LHCN-M2 (cell line): ENCODE measurements at regions not wholly inside any gene's neighbourhood (a gene's known extent, or its start where the extent isn't known, plus 50 kb on each side); places are given as distances from the start of the nearest gene placed in this dataset.

Experiments
- DNase-seq: peaks from one replicate; pipeline ENCODE4 v3.0.0-alpha.2; 2012; ENCODE audit warnings: low read depth

DNA sequence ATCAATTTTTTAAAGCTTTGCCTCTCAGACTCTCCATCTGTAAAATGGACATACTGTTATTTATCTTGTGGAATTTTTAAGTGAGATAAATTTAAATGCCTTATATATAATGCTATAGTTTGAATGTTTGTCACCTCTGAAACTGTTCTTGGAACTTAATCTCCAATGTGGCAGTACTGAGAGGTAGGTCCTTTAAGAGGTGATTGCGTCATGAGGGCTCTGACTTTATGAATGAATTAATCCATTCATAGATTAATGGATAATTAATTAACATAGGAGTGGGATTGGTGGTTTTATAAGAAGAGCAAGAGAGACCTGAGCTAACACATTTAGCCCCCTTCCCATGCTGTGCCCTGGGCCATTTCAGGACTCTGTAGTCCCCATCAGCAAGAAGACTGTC lies 326.3 kb upstream of the TSHZ2 start:
- DNase-seq = no peak

DNA sequence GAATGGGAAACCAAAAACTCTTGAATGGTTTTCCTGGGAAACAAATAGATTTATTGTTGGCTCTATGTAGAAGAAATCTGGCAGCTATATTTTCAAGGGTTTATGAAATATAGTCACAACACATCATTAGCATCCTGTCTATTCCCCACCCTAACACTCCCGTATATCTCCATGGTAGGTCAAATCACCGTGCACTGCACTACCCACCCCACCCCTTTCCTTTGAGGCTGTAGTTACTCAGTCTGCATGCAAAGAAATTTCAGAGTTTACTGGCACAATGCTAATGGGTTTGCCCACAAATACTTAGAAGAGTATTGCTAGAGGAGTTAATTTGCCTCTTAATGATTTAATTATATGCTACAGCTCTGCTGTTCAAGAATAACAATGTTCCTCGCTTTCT lies 329.1 kb upstream of the TSHZ2 start:
- DNase-seq = no peak

DNA sequence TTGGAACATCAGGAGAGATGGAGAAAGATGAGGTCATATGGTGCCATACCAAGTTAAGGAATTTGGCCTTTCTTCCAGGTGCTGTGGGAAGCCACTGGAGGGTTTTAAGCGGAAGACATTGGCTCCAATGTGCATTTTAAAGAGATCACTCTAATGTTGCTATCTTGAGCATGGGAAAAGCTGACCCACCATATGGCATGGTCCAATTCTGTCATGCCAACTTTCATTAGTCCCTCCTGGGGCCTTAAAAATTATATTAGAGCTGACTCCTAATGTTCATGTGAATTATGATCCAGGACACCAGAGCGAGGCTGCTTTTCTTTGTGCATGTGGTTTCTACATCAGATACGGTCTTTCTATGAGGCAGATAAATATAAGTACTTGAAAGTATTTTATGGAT lies 335.0 kb upstream of the TSHZ2 start:
- no peak for DNase-seq

DNA sequence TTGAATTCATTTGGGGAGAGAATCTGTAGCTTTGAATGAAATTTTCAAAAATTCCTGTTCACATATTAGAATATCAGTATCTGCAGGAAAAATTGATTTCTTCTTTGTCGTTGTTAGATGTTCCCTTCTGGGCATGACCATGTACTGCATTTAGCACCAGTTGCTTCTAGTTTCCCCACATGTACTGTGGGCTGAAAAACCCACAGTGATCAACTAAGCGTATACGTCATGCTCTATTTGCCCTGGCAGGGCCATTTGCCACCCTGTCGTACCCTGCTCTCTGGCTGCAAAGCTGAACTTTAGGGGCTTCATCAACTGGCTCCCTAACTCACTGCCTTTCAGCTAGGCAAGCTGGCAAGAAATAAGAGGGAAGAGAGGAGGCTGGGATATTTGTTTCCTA lies 340.7 kb upstream of the TSHZ2 start:
- no peak for DNase-seq

DNA sequence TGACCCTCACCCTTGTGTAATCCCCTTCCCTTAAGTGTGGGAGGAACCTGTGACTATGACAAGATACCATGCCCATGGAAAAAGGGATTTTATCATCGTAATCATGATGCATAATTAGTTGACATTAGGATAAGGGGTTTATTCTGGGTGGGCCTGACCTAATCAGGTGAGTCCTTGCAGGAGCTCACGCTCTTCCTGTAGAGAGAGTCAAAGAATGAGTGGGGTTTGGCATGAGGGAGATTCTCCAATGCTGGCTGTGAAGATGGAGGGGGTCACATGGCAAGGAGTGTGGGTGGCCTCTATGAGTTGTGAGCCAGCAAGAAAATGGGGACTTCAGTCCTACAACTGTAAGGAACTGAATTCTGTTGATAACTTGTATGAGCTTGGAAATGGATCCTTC lies 342.0 kb upstream of the TSHZ2 start:
- DNase-seq = no peak

DNA sequence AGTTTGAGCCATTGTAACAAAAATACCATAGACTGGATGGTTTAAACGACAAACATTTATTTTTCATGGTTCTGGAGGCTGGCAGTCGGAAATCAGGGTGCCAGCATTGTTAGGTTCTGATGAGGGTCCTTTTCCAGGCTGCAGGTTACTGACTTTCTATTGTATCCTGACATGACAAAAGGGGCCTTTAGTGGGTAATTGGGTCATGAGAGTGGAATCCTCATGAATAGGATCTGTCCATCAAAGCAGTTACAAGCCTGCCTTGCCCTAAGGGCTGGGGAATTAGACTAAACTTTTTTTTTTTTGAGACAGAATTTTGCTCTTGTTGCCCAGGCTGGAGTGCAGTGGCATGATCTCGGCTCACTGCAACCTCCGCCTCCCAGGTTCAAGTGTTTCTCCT lies 347.9 kb upstream of the TSHZ2 start:
- DNase-seq = no peak

GRCh38 chr20:52622081-52622480 lies 350.1 kb upstream of the TSHZ2 start:
- DNase-seq = peak; percentile 93

- DNase-seq = peak; percentile 79
These were observed 350.8 kb upstream of the TSHZ2 start for GRCh38 chr20:52621401-52621800.

GRCh38 chr20:52619671-52620070 lies 352.5 kb upstream of the TSHZ2 start:
- DNase-seq = no peak

GRCh38 chr20:52619101-52619500 lies 353.1 kb upstream of the TSHZ2 start:
- DNase-seq = no peak

GRCh38 chr20:52616629-52617028 lies 355.5 kb upstream of the TSHZ2 start:
- DNase-seq = no peak

- peak; percentile 63 for DNase-seq
These were observed 357.9 kb upstream of the TSHZ2 start for GRCh38 chr20:52614051-52614863.

GRCh38 chr20:52612046-52612632 lies 360.0 kb upstream of the TSHZ2 start:
- no peak for DNase-seq

DNA sequence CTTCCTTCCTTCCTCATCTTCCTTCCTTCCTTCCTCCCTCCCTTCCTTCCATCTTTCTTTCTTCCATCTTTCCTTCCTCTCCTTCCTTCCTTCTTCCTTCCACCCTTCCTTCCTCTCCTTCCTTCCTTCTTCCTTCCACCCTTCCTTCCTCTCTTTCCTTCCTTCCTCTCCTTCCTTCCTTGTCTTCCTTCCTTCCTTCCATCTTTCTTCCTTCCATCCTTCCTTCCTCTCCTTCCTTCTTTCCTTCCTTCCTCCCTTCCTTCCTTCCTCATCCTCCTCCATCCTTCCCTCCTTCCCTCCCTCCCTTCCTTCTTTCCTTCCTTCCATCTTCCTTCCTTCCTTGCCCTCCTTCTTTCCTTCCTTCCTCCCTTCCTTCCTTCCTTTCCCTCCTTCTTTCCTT lies 361.4 kb upstream of the TSHZ2 start:
- no peak for DNase-seq

GRCh38 chr20:52601295-52601971 lies 370.7 kb upstream of the TSHZ2 start:
- DNase-seq = peak; percentile 39

- peak; percentile 71 for DNase-seq
These were observed 375.9 kb upstream of the TSHZ2 start for GRCh38 chr20:52596256-52596655.

- no peak for DNase-seq
These were observed 376.6 kb upstream of the TSHZ2 start for GRCh38 chr20:52595518-52595917.

- peak; percentile 92 for DNase-seq
These were observed 378.5 kb upstream of the TSHZ2 start for GRCh38 chr20:52593654-52594053.

DNA sequence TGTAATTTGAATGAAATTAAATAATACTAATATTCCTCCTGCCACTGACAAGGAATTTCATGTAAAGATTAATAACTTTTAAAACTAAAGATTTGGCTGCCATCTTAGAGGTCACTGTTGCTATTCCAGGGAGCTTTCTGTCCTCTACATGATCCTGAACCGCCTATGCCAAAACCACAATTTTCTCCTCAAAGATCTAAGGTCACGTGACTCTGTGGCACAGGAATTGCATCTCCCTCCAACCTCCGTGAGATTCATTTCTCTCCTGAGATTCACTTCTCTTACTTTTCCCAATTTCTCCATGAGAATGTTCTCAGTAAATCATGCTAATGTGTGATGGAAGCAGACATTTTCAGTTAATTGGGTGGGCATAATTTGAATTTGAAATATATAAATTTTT lies 379.6 kb upstream of the TSHZ2 start:
- peak; percentile 54 for DNase-seq

DNA sequence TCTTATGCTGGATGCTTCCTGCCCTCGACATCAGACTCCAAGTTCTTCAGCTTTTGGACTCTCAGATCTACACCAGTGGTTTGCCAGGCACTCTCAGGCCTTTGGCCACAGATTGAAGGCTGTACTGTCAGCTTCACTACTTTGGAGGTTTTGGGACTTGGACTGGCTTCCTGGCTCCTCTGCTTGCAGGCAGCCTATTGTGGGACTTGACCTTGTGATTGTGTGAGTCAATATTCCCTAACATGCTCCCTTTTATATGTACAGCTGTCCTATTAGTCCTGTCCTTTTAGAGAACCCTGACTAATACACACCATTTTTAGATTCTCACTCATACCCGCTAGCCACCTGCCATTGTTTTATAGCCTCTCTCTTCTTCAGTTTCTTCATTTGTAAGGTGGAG lies 382.1 kb upstream of the TSHZ2 start:
- peak; percentile 84 for DNase-seq

- DNase-seq = no peak
These were observed 382.8 kb upstream of the TSHZ2 start for GRCh38 chr20:52589251-52589812.

- no peak for DNase-seq
These were observed 385.5 kb upstream of the TSHZ2 start for GRCh38 chr20:52586660-52587059.

DNA sequence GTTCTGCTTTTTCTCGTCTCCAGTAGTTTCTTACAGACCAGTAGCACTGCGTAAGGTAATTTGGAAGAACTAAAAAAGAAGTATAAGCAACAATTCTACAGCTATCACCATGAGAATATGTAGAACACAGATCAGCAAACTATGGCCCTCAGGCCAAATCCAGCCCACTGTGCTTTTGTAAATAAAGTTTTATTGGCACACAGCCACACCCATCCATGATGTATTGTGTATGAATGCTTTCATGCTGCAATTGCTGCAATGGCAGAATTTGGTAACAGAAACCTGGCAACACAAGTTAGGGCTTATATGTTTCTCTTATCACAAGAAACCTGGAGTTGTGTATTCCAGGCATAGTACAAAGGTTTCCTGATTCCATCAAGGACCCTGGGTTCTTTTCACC lies 386.8 kb upstream of the TSHZ2 start:
- no peak for DNase-seq
